H9 (cell line): ENCODE measurements at regions not wholly inside any gene's neighbourhood (a gene's known extent, or its start where the extent isn't known, plus 50 kb on each side); places are given as distances from the start of the nearest gene placed in this dataset.
A peak's percentile ranks its signal among the peaks of the same experiment; 100 is the strongest.

ENCODE experiments used
- DNase-seq: peaks from one replicate; pipeline ENCODE4 v3.0.0-alpha.2; 2017
- H2AFZ ChIP-seq: one replicate; pipeline ENCODE4 v1.6.1; 2013; ENCODE audit warnings: mild to moderate bottlenecking, low read length, control low read depth, moderate library complexity
- H2AK5ac ChIP-seq: 2 replicates; pipeline ENCODE4 v1.6.1; 2013; ENCODE audit warnings: low read length, control low read depth, mixed read lengths; ENCODE audit not compliant: insufficient read length
- H2BK120ac ChIP-seq: one replicate; pipeline ENCODE4 v1.6.1; 2013; ENCODE audit warnings: low read depth, mild to moderate bottlenecking, low read length, control low read depth, inconsistent platforms; ENCODE audit not compliant: poor library complexity, severe bottlenecking
- H2BK12ac ChIP-seq: 2 replicates; pipeline ENCODE4 v1.6.1; 2013; ENCODE audit warnings: low read length, control low read depth, mixed read lengths, low read depth; ENCODE audit not compliant: insufficient read length
- H2BK15ac ChIP-seq: 2 replicates; pipeline ENCODE4 v1.6.1; 2013; ENCODE audit warnings: low read depth, low read length, control low read depth
- H2BK20ac ChIP-seq: one replicate; pipeline ENCODE4 v1.6.1; 2013; ENCODE audit warnings: low read depth, mild to moderate bottlenecking, low read length, control low read depth, inconsistent platforms; ENCODE audit not compliant: poor library complexity, severe bottlenecking
- H2BK5ac ChIP-seq: 2 replicates; pipeline ENCODE4 v1.6.1; 2013; ENCODE audit warnings: low read length, control low read depth, mixed read lengths; ENCODE audit not compliant: insufficient read length
- H3K14ac ChIP-seq: 2 replicates; pipeline ENCODE4 v1.6.1; 2013; ENCODE audit warnings: low read length, control low read depth; ENCODE audit not compliant: insufficient read depth
- H3K18ac ChIP-seq: 2 replicates; pipeline ENCODE4 v1.6.1; 2013; ENCODE audit warnings: low read depth, mild to moderate bottlenecking, mixed read lengths, low read length, control low read depth; ENCODE audit not compliant: insufficient read length
- H3K23ac ChIP-seq: 2 replicates; pipeline ENCODE4 v1.6.1; 2013; ENCODE audit warnings: low read length, control low read depth, mixed read lengths, low read depth; ENCODE audit not compliant: insufficient read length
- H3K23me2 ChIP-seq: 2 replicates; pipeline ENCODE4 v1.6.1; 2013; ENCODE audit warnings: low read depth, mild to moderate bottlenecking, mixed read lengths, low read length, control low read depth; ENCODE audit not compliant: insufficient read length, poor library complexity, severe bottlenecking
- H3K27ac ChIP-seq: 2 replicates; pipeline ENCODE4 v1.5.1; 2013; ENCODE audit warnings: low read length, control low read depth, mixed read lengths, low read depth; ENCODE audit not compliant: insufficient read length
- H3K27me3 ChIP-seq: 2 replicates; pipeline ENCODE4 v1.6.1; 2013; ENCODE audit warnings: low read length, control low read depth, inconsistent platforms; ENCODE audit not compliant: insufficient read depth
- H3K4ac ChIP-seq: 2 replicates; pipeline ENCODE4 v1.6.1; 2013; ENCODE audit warnings: low read depth, mild to moderate bottlenecking, control low read depth, inconsistent platforms, low read length, moderate library complexity
- H3K4me1 ChIP-seq: 2 replicates; pipeline ENCODE4 v1.6.1; 2013; ENCODE audit warnings: low read length, control low read depth, inconsistent platforms; ENCODE audit not compliant: insufficient read depth
- H3K4me2 ChIP-seq: 2 replicates; pipeline ENCODE4 v1.6.1; 2013; ENCODE audit warnings: low read length, control low read depth, mixed read lengths; ENCODE audit not compliant: insufficient read length, insufficient read depth
- H3K56ac ChIP-seq: 2 replicates; pipeline ENCODE4 v1.6.1; 2013; ENCODE audit warnings: low read depth, mild to moderate bottlenecking, mixed read lengths, low read length, control low read depth; ENCODE audit not compliant: insufficient read length
- H3K79me1 ChIP-seq: 2 replicates; pipeline ENCODE4 v1.6.1; 2013; ENCODE audit warnings: low read depth, mild to moderate bottlenecking, moderate library complexity, low read length, control low read depth, inconsistent platforms; ENCODE audit not compliant: insufficient read depth, poor library complexity, severe bottlenecking
- H3K79me2 ChIP-seq: 2 replicates; pipeline ENCODE4 v1.6.1; 2013; ENCODE audit warnings: low read length, control low read depth, inconsistent platforms; ENCODE audit not compliant: insufficient read depth
- H3K9ac ChIP-seq: 2 replicates; pipeline ENCODE4 v1.6.1; 2013; ENCODE audit warnings: low read length, control low read depth, mixed read lengths; ENCODE audit not compliant: insufficient read length; ENCODE audit errors: extremely low read depth
- H3K9me3 ChIP-seq: one replicate; pipeline ENCODE4 v1.6.1; 2013; ENCODE audit warnings: low read depth, low read length, inconsistent platforms; ENCODE audit not compliant: control insufficient read depth
- H3T11ph ChIP-seq: one replicate; pipeline ENCODE4 v1.6.1; 2013; ENCODE audit warnings: mild to moderate bottlenecking, low read length, control low read depth, inconsistent platforms
- H4K20me1 ChIP-seq: one replicate; pipeline ENCODE4 v1.6.1; 2013; ENCODE audit not compliant: control insufficient read depth, insufficient read length, insufficient read depth
- H4K5ac ChIP-seq: 2 replicates; pipeline ENCODE4 v1.6.1; 2013; ENCODE audit warnings: low read depth, mild to moderate bottlenecking, mixed read lengths, low read length, control low read depth; ENCODE audit not compliant: insufficient read length
- H4K8ac ChIP-seq: replicated peaks from 2 replicates; pipeline ENCODE4 v1.6.1; 2013; ENCODE audit warnings: low read length, control low read depth, mixed read lengths, low read depth; ENCODE audit not compliant: insufficient read length
- H4K91ac ChIP-seq: 2 replicates; pipeline ENCODE4 v1.6.1; 2013; ENCODE audit warnings: low read depth, mild to moderate bottlenecking, moderate library complexity, mixed read lengths, low read length, control low read depth; ENCODE audit not compliant: insufficient read length
- H3K27ac Mint-ChIP-seq, 3 experiments: 2 replicates in 2 of 3; 3 replicates in 1 of 3; pipeline ENCODE4 v1.8.0; 2020 to 2021; ENCODE audit warnings: mixed read lengths in 3 of 3, mild to moderate bottlenecking in 1 of 3, moderate library complexity in 1 of 3
- H3K27me3 Mint-ChIP-seq: 2 replicates; pipeline ENCODE4 v1.8.0; 2021; ENCODE audit warnings: low read depth, mild to moderate bottlenecking, moderate library complexity, mixed read lengths
- H3K36me3 Mint-ChIP-seq, 3 experiments: 2 replicates in 2 of 3; 3 replicates in 1 of 3; pipeline ENCODE4 v1.8.0; 2020 to 2021; ENCODE audit warnings: low read depth in 3 of 3, mixed read lengths in 3 of 3; ENCODE audit not compliant: insufficient read depth in 1 of 3
- H3K4me1 Mint-ChIP-seq, 2 experiments: 2 replicates each; pipeline ENCODE4 v1.8.0; 2020; ENCODE audit warnings: mixed read lengths in 2 of 2
- H3K4me3 Mint-ChIP-seq, 2 experiments: 2 replicates in 1 of 2; 3 replicates in 1 of 2; pipeline ENCODE4 v1.8.0; 2020 to 2021; ENCODE audit warnings: mild to moderate bottlenecking in 2 of 2, mixed read lengths in 2 of 2, moderate library complexity in 1 of 2
- H3K9me3 Mint-ChIP-seq, 2 experiments: 2 replicates in 1 of 2; 3 replicates in 1 of 2; pipeline ENCODE4 v1.8.0; 2020; ENCODE audit warnings: mild to moderate bottlenecking in 2 of 2, mixed read lengths in 2 of 2, moderate library complexity in 1 of 2
- WGBS: extraction: QIAGEN DNeasy Blood & Tissue Kit; methylation state at CpG from one replicate; pipeline ENCODE4 v1.1.7; 2013; ENCODE audit warnings: missing lambda C conversion rate, low lambda C conversion rate, mixed read lengths; ENCODE audit not compliant: insufficient read length; ENCODE audit errors: extremely low coverage; 5-methylcytosine and 5-hydroxymethylcytosine counted together
- TF ChIP-seq, protein P1 (sequence below): fragments of 200-600 bp; sonication (generic); conservative IDR thresholded peaks from 3 replicates; pipeline ENCODE4 v1.8.0; 2021; ENCODE audit warnings: antibody characterized with exemption, mild to moderate bottlenecking

GRCh38 chr4:156196722-156197121 is 243.1 kb upstream of the CTSO start:
- no peak overlapping the region for H3K18ac ChIP-seq
- H3K23me2 ChIP-seq = no peaks in the 10 kb centered on the region
- H4K91ac ChIP-seq = no peak overlapping the region
- no peaks in the 10 kb centered on the region for H3K79me2 ChIP-seq
- Mint-ChIP-seq H3K4me1 (peaks cover 7 to 12% of the 10 kb centered on the region in 2 experiments), H3K27ac (no peak overlapping the region; a peak in 1 of 7 replicates), H3K4me3 (no peak overlapping the region), H3K9me3 (no peaks in the 10 kb centered on the region; a peak in 1 of 5 replicates), H3K36me3 (no peaks in the 10 kb centered on the region), H3K27me3 (no peaks in the 10 kb centered on the region)
- H3K9ac ChIP-seq = no peak overlapping the region
- WGBS = no CpG with 5 or more reads among the region's 7 CpGs
- H2BK15ac ChIP-seq = no peak overlapping the region
- H3K4me1 ChIP-seq = no peaks in the 10 kb centered on the region
- H2BK5ac ChIP-seq = no peak overlapping the region
- H2AK5ac ChIP-seq = no peak overlapping the region
- no peak overlapping the region for H2BK20ac ChIP-seq
- no peak overlapping the region for H3T11ph ChIP-seq
- H4K20me1 ChIP-seq = no peaks in the 10 kb centered on the region
- H2BK120ac ChIP-seq = no peak overlapping the region
- H4K5ac ChIP-seq = no peak overlapping the region
- no peak overlapping the region for H2AFZ ChIP-seq
- TF ChIP-seq, protein P1, sequence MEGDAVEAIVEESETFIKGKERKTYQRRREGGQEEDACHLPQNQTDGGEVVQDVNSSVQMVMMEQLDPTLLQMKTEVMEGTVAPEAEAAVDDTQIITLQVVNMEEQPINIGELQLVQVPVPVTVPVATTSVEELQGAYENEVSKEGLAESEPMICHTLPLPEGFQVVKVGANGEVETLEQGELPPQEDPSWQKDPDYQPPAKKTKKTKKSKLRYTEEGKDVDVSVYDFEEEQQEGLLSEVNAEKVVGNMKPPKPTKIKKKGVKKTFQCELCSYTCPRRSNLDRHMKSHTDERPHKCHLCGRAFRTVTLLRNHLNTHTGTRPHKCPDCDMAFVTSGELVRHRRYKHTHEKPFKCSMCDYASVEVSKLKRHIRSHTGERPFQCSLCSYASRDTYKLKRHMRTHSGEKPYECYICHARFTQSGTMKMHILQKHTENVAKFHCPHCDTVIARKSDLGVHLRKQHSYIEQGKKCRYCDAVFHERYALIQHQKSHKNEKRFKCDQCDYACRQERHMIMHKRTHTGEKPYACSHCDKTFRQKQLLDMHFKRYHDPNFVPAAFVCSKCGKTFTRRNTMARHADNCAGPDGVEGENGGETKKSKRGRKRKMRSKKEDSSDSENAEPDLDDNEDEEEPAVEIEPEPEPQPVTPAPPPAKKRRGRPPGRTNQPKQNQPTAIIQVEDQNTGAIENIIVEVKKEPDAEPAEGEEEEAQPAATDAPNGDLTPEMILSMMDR = no peak
- no peaks in the 10 kb centered on the region for H3K9me3 ChIP-seq
- H3K23ac ChIP-seq = no peak overlapping the region
- H4K8ac ChIP-seq = no peak overlapping the region
- H3K14ac ChIP-seq = peak overlapping the region; percentile 24; the same call in 1 of the 2 replicates
- H3K4ac ChIP-seq = no peak overlapping the region
- H3K79me1 ChIP-seq = no peaks in the 10 kb centered on the region
- no peak overlapping the region for H3K27ac ChIP-seq
- H2BK12ac ChIP-seq = no peak overlapping the region
- no peak for DNase-seq
- no peak overlapping the region for H3K4me2 ChIP-seq
- H3K56ac ChIP-seq = no peak overlapping the region
- H3K27me3 ChIP-seq = no peaks in the 10 kb centered on the region
